ENCODE measurements at regions not wholly inside any gene's neighbourhood (a gene's known extent, or its start where the extent isn't known, plus 50 kb on each side); places are given as distances from the start of the nearest gene placed in this dataset.

GRCh38 chr12:76649099-76649498 lies 89.5 kb upstream of the OSBPL8 start:
- H2AFZ ChIP-seq (ENCODE audit: control insufficient read depth, low read depth, low read length) = no peak overlapping the region
- H3K27ac ChIP-seq (ENCODE audit: control insufficient read depth, insufficient read depth) = no peak overlapping the region
- intact Hi-C loops (cut with micrococcal nuclease; ENCODE audit: unreplicated experiment) (no loop called here), in situ Hi-C loops (cut with MboI) (no loop called here)
- SMC1A ChIA-PET (ENCODE audit: uncharacterized antibody, unreplicated experiment) = interaction anchor here (0.8 kb wide), 1 partner anchor 29 kb away, joined by 3 read pairs; no protein-coding TSS in a partner anchor
- H3K9ac ChIP-seq (ENCODE audit: control insufficient read depth, insufficient read depth, low read length) = no peak overlapping the region
- WGBS (ENCODE audit: insufficient coverage, insufficient replicate concordance, low lambda C conversion rate, missing lambda C conversion rate) = 86% methylated on average over 5 of the region's 5 CpGs
- FAIRE-seq (no peak), ATAC-seq (no peak), DNase-seq (ENCODE audit: low read depth, low spot score) (no peak)
- no peaks in the 10 kb centered on the region for H3K27me3 ChIP-seq (replicated peaks in 1 of 2; ENCODE audit: control insufficient read depth in 2 of 2, insufficient read depth in 2 of 2, low read length in 1 of 2)
- H3K4me2 ChIP-seq (ENCODE audit: control insufficient read depth, insufficient read depth) = no peak overlapping the region
- no peaks in the 10 kb centered on the region for H3K4me1 ChIP-seq (ENCODE audit: control insufficient read depth, insufficient read depth, low read length)
- H3K4me3 ChIP-seq = no peak overlapping the region
- BruUV-seq (replicated peaks) = no TSS peak
- RAD21 ChIA-PET (ENCODE audit: unreplicated experiment) = no interaction called here
- H3K9me3 ChIP-seq (replicated peaks; ENCODE audit: control insufficient read depth, insufficient read depth, low read length) = no peaks in the 10 kb centered on the region
- POLR2A ChIA-PET = no interaction called here
- no peaks in the 10 kb centered on the region for H3K79me2 ChIP-seq (ENCODE audit: control insufficient read depth, insufficient read depth, low read length)
- H4K20me1 ChIP-seq (ENCODE audit: control insufficient read depth, insufficient read depth) = no peaks in the 10 kb centered on the region
- CTCF ChIA-PET = interaction anchor here (1.3 kb wide), 1 partner anchor 18 kb away, joined by 3 read pairs; no protein-coding TSS in a partner anchor
- no peaks in the 10 kb centered on the region for H3K36me3 ChIP-seq (ENCODE audit: control insufficient read depth in 2 of 2, insufficient read depth in 2 of 2, low read length in 1 of 2)
- TF ChIP-seq JUND (IDR thresholded peaks at IDR 0.05; ENCODE audit: low read depth, low read length) (no peak), BCL11A (IDR thresholded peaks at IDR 0.05; ENCODE audit: low read depth, low read length) (no peak), ZNF24 (IDR thresholded peaks at IDR 0.05) (no peak), HDGF (IDR thresholded peaks at IDR 0.05) (no peak), REST (IDR thresholded peaks at IDR 0.05; ENCODE audit: low read depth, low read length) (no peak), NFXL1 (IDR thresholded peaks at IDR 0.05; ENCODE audit: borderline replicate concordance) (no peak), RUNX3 (IDR thresholded peaks at IDR 0.05; ENCODE audit: low read length) (no peak), SREBF2 (IDR thresholded peaks at IDR 0.05; ENCODE audit: low read length) (no peak), SPI1 (IDR thresholded peaks at IDR 0.05; ENCODE audit: borderline replicate concordance, insufficient read depth, low read depth, low read length) (no peak), TAF1 (IDR thresholded peaks at IDR 0.05; ENCODE audit: borderline replicate concordance, low read depth, low read length) (no peak)
- TF ChIP-seq, protein P1, sequence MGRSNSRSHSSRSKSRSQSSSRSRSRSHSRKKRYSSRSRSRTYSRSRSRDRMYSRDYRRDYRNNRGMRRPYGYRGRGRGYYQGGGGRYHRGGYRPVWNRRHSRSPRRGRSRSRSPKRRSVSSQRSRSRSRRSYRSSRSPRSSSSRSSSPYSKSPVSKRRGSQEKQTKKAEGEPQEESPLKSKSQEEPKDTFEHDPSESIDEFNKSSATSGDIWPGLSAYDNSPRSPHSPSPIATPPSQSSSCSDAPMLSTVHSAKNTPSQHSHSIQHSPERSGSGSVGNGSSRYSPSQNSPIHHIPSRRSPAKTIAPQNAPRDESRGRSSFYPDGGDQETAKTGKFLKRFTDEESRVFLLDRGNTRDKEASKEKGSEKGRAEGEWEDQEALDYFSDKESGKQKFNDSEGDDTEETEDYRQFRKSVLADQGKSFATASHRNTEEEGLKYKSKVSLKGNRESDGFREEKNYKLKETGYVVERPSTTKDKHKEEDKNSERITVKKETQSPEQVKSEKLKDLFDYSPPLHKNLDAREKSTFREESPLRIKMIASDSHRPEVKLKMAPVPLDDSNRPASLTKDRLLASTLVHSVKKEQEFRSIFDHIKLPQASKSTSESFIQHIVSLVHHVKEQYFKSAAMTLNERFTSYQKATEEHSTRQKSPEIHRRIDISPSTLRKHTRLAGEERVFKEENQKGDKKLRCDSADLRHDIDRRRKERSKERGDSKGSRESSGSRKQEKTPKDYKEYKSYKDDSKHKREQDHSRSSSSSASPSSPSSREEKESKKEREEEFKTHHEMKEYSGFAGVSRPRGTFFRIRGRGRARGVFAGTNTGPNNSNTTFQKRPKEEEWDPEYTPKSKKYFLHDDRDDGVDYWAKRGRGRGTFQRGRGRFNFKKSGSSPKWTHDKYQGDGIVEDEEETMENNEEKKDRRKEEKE (IDR thresholded peaks at IDR 0.05) = no peak
- TF ChIP-seq, protein P2, sequence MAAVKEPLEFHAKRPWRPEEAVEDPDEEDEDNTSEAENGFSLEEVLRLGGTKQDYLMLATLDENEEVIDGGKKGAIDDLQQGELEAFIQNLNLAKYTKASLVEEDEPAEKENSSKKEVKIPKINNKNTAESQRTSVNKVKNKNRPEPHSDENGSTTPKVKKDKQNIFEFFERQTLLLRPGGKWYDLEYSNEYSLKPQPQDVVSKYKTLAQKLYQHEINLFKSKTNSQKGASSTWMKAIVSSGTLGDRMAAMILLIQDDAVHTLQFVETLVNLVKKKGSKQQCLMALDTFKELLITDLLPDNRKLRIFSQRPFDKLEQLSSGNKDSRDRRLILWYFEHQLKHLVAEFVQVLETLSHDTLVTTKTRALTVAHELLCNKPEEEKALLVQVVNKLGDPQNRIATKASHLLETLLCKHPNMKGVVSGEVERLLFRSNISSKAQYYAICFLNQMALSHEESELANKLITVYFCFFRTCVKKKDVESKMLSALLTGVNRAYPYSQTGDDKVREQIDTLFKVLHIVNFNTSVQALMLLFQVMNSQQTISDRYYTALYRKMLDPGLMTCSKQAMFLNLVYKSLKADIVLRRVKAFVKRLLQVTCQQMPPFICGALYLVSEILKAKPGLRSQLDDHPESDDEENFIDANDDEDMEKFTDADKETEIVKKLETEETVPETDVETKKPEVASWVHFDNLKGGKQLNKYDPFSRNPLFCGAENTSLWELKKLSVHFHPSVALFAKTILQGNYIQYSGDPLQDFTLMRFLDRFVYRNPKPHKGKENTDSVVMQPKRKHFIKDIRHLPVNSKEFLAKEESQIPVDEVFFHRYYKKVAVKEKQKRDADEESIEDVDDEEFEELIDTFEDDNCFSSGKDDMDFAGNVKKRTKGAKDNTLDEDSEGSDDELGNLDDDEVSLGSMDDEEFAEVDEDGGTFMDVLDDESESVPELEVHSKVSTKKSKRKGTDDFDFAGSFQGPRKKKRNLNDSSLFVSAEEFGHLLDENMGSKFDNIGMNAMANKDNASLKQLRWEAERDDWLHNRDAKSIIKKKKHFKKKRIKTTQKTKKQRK (IDR thresholded peaks at IDR 0.05; ENCODE audit: low read depth, low read length) = no peak
- TF ChIP-seq, protein P3, sequence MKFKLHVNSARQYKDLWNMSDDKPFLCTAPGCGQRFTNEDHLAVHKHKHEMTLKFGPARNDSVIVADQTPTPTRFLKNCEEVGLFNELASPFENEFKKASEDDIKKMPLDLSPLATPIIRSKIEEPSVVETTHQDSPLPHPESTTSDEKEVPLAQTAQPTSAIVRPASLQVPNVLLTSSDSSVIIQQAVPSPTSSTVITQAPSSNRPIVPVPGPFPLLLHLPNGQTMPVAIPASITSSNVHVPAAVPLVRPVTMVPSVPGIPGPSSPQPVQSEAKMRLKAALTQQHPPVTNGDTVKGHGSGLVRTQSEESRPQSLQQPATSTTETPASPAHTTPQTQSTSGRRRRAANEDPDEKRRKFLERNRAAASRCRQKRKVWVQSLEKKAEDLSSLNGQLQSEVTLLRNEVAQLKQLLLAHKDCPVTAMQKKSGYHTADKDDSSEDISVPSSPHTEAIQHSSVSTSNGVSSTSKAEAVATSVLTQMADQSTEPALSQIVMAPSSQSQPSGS (IDR thresholded peaks at IDR 0.05; ENCODE audit: low read length) = no peak
